ENCODE measurements at regions not wholly inside any gene's neighbourhood (a gene's known extent, or its start where the extent isn't known, plus 50 kb on each side); places are given as distances from the start of the nearest gene placed in this dataset.

DNA sequence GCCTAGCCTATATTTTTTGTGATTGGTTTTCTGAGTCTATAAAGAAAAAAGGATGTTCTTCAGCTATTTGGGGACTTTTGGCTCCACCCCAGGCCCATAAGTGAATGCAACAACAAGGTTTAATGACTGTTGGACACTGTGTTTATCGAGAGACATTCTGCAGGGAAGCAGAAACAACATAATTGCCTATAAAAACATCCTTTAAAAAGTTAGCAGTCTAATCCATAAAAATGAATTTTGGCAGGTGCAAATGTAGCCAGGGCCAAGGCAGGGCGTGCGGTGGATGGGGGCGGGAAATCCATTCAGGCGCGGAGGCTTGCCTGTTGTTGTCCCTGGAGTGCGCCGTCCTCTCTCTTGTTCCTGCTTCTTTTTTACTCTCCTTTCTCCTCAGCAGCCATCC lies 99.3 kb downstream of the PAX1 start:
- Histone ChIP-seq H3K36me3 (ENCODE audit: control insufficient read depth in 2 of 2, extremely low read depth in 1 of 2, insufficient read depth in 2 of 2, low read length in 2 of 2) (no peaks in the 10 kb centered on the region), H3K27ac (ENCODE audit: control insufficient read depth, insufficient read depth, low read length) (no peak overlapping the region), H3K4me1 (ENCODE audit: control insufficient read depth, extremely low read depth, insufficient read depth, low read length) (no peaks in the 10 kb centered on the region), H3K9me1 (ENCODE audit: control insufficient read depth, extremely low read depth, insufficient read depth, low read length) (no peaks in the 10 kb centered on the region), H2AFZ (ENCODE audit: control insufficient read depth, low read length) (no peak overlapping the region), H3K9ac (ENCODE audit: control insufficient read depth, extremely low read depth, insufficient read depth, low read length) (no peak overlapping the region), H3K4me3 (ENCODE audit: control insufficient read depth in 2 of 3, extremely low read depth in 1 of 3, insufficient read depth in 2 of 3, low read depth in 1 of 3, low read length in 3 of 3) (no peak overlapping the region), H3K9me3 (ENCODE audit: control insufficient read depth, low read depth, low read length) (no peaks in the 10 kb centered on the region), H4K20me1 (ENCODE audit: control insufficient read depth, extremely low read depth, insufficient read depth, low read length) (no peaks in the 10 kb centered on the region), H3K4me2 (ENCODE audit: control insufficient read depth, extremely low read depth, insufficient read depth, low read depth, low read length) (no peak overlapping the region), H3K79me2 (ENCODE audit: control insufficient read depth, insufficient read depth, low read length) (no peaks in the 10 kb centered on the region), H3K27me3 (ENCODE audit: control insufficient read depth, extremely low read depth, insufficient read depth, low read length) (no peaks in the 10 kb centered on the region)
- FAIRE-seq (no peak), DNase-seq (ENCODE audit: low read depth, low spot score) (no peak)
- TF ChIP-seq, protein P1, sequence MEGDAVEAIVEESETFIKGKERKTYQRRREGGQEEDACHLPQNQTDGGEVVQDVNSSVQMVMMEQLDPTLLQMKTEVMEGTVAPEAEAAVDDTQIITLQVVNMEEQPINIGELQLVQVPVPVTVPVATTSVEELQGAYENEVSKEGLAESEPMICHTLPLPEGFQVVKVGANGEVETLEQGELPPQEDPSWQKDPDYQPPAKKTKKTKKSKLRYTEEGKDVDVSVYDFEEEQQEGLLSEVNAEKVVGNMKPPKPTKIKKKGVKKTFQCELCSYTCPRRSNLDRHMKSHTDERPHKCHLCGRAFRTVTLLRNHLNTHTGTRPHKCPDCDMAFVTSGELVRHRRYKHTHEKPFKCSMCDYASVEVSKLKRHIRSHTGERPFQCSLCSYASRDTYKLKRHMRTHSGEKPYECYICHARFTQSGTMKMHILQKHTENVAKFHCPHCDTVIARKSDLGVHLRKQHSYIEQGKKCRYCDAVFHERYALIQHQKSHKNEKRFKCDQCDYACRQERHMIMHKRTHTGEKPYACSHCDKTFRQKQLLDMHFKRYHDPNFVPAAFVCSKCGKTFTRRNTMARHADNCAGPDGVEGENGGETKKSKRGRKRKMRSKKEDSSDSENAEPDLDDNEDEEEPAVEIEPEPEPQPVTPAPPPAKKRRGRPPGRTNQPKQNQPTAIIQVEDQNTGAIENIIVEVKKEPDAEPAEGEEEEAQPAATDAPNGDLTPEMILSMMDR (optimal IDR thresholded peaks at IDR 0.05 in 1 of 3, IDR thresholded peaks at IDR 0.05 in 1 of 3, conservative IDR thresholded peaks at IDR 0.05 in 1 of 3; ENCODE audit: extremely low read depth in 1 of 3, insufficient read depth in 2 of 3, low read length in 3 of 3), result no peak
- TF ChIP-seq EZH2 (IDR thresholded peaks at IDR 0.05; ENCODE audit: low read length), result no peak
- dilution Hi-C loops (cut with MboI; ENCODE audit: extremely low pct_ligation_motif_present, low sequenced_read_pairs), result no loop called here

DNA sequence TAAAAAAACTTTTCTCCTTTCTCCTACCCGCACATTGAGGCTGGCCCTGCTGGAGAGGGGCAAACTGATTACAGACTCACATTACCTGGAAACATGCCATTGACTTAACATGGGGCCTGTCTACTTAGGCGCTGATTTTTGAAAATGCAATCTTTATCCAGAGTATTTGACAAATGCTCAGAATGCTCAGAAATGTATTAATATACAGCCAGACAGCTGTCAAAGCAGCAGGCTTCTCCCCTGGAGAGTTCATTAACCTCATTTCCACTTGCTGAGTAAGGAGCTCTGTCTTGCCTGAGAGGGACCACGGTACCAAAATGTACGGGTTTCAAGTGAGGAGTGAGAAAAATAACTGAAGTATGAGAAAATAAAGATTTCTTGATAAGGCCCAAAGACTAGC lies 95.7 kb downstream of the PAX1 start:
- no peak for FAIRE-seq
- no peak overlapping the region for H3K27ac ChIP-seq (ENCODE audit: control insufficient read depth, insufficient read depth, low read length)
- dilution Hi-C loops (cut with MboI; ENCODE audit: extremely low pct_ligation_motif_present, low sequenced_read_pairs), result no loop called here

More for the DNA sequence above, 95.7 kb downstream of the PAX1 start:
- Histone ChIP-seq H3K4me2 (ENCODE audit: control insufficient read depth, extremely low read depth, insufficient read depth, low read depth, low read length) (no peak overlapping the region), H3K9me3 (ENCODE audit: control insufficient read depth, low read depth, low read length) (peaks cover 2% of the 10 kb centered on the region), H3K9ac (ENCODE audit: control insufficient read depth, extremely low read depth, insufficient read depth, low read length) (no peak overlapping the region), H3K4me3 (ENCODE audit: control insufficient read depth in 2 of 3, extremely low read depth in 1 of 3, insufficient read depth in 2 of 3, low read depth in 1 of 3, low read length in 3 of 3) (no peak overlapping the region), H3K79me2 (ENCODE audit: control insufficient read depth, insufficient read depth, low read length) (no peaks in the 10 kb centered on the region), H3K36me3 (ENCODE audit: control insufficient read depth in 2 of 2, extremely low read depth in 1 of 2, insufficient read depth in 2 of 2, low read length in 2 of 2) (no peaks in the 10 kb centered on the region), H3K4me1 (ENCODE audit: control insufficient read depth, extremely low read depth, insufficient read depth, low read length) (no peaks in the 10 kb centered on the region), H4K20me1 (ENCODE audit: control insufficient read depth, extremely low read depth, insufficient read depth, low read length) (no peaks in the 10 kb centered on the region), H2AFZ (ENCODE audit: control insufficient read depth, low read length) (no peak overlapping the region), H3K27me3 (ENCODE audit: control insufficient read depth, extremely low read depth, insufficient read depth, low read length) (no peaks in the 10 kb centered on the region), H3K9me1 (ENCODE audit: control insufficient read depth, extremely low read depth, insufficient read depth, low read length) (no peaks in the 10 kb centered on the region)
- DNase-seq (ENCODE audit: low read depth, low spot score), result no peak
- TF ChIP-seq, protein P1 (optimal IDR thresholded peaks at IDR 0.05 in 1 of 3, IDR thresholded peaks at IDR 0.05 in 1 of 3, conservative IDR thresholded peaks at IDR 0.05 in 1 of 3; ENCODE audit: extremely low read depth in 1 of 3, insufficient read depth in 2 of 3, low read length in 3 of 3), result no peak
- TF ChIP-seq EZH2 (IDR thresholded peaks at IDR 0.05; ENCODE audit: low read length), result no peak
